HG02610 (cell line): ENCODE measurements at regions not wholly inside any gene's neighbourhood (a gene's known extent, or its start where the extent isn't known, plus 50 kb on each side); places are given as distances from the start of the nearest gene placed in this dataset.
"Not testable (repeated sequence)": the region's sequence is repeated elsewhere in the genome, so short reads cannot be mapped to it uniquely, and the experiment has no call there.

Experiments used
- ATAC-seq: cut with Tn5 transposase; IDR thresholded peaks from one replicate; pipeline ENCODE4 v1.9.1; 2021; ENCODE audit warnings: mild to moderate bottlenecking, moderate library complexity; ENCODE audit not compliant: unreplicated experiment

- ATAC-seq = no peak
Measured at GRCh38 chr4:38330321-38330720, 333.7 kb upstream of the KLF3 start.

- ATAC-seq = no peak
Measured at GRCh38 chr4:38330936-38331335, 333.1 kb upstream of the KLF3 start.

- ATAC-seq = no peak
Measured at GRCh38 chr4:38332699-38333098, 331.3 kb upstream of the KLF3 start.

GRCh38 chr4:38333219-38333618, 330.8 kb upstream of the KLF3 start:
- no peak for ATAC-seq

- no peak for ATAC-seq
Measured at GRCh38 chr4:38334791-38335190, 329.2 kb upstream of the KLF3 start.

GRCh38 chr4:38338939-38339338, 325.1 kb upstream of the KLF3 start:
- ATAC-seq = not testable (repeated sequence)

- ATAC-seq = no peak
Measured at GRCh38 chr4:38343608-38344007, 320.4 kb upstream of the KLF3 start.

GRCh38 chr4:38344929-38345328, 319.1 kb upstream of the KLF3 start:
- ATAC-seq = no peak

- no peak for ATAC-seq
Measured at GRCh38 chr4:38347251-38347650, 316.7 kb upstream of the KLF3 start.

- ATAC-seq = no peak
Measured at GRCh38 chr4:38354421-38354820, 309.6 kb upstream of the KLF3 start.

GRCh38 chr4:38354872-38355271, 309.1 kb upstream of the KLF3 start:
- no peak for ATAC-seq

GRCh38 chr4:38356686-38357085, 307.3 kb upstream of the KLF3 start:
- no peak for ATAC-seq

GRCh38 chr4:38357546-38357945, 306.5 kb upstream of the KLF3 start:
- ATAC-seq = no peak

GRCh38 chr4:38359113-38359512, 304.9 kb upstream of the KLF3 start:
- no peak for ATAC-seq

- ATAC-seq = no peak
Measured at GRCh38 chr4:38360201-38360600, 303.8 kb upstream of the KLF3 start.

- no peak for ATAC-seq
Measured at GRCh38 chr4:38364383-38364963, 299.5 kb upstream of the KLF3 start.

- no peak for ATAC-seq
Measured at GRCh38 chr4:38365261-38365660, 298.7 kb upstream of the KLF3 start.

GRCh38 chr4:38365748-38366310, 298.2 kb upstream of the KLF3 start:
- ATAC-seq = no peak

- no peak for ATAC-seq
Measured at GRCh38 chr4:38366456-38366855, 297.5 kb upstream of the KLF3 start.

- no peak for ATAC-seq
Measured at GRCh38 chr4:38366997-38367396, 297.0 kb upstream of the KLF3 start.

- ATAC-seq = no peak
Measured at GRCh38 chr4:38367642-38368174, 296.3 kb upstream of the KLF3 start.

GRCh38 chr4:38368613-38369012, 295.4 kb upstream of the KLF3 start:
- ATAC-seq = no peak

GRCh38 chr4:38371391-38371851, 292.6 kb upstream of the KLF3 start:
- ATAC-seq = no peak
